ENCODE measurements at regions not wholly inside any gene's neighbourhood (a gene's known extent, or its start where the extent isn't known, plus 50 kb on each side); places are given as distances from the start of the nearest gene placed in this dataset.
A peak's percentile ranks its signal among the peaks of the same experiment; 100 is the strongest.
"Not testable (repeated sequence)": the region's sequence is repeated elsewhere in the genome, so short reads cannot be mapped to it uniquely, and the experiment has no call there.

DNA sequence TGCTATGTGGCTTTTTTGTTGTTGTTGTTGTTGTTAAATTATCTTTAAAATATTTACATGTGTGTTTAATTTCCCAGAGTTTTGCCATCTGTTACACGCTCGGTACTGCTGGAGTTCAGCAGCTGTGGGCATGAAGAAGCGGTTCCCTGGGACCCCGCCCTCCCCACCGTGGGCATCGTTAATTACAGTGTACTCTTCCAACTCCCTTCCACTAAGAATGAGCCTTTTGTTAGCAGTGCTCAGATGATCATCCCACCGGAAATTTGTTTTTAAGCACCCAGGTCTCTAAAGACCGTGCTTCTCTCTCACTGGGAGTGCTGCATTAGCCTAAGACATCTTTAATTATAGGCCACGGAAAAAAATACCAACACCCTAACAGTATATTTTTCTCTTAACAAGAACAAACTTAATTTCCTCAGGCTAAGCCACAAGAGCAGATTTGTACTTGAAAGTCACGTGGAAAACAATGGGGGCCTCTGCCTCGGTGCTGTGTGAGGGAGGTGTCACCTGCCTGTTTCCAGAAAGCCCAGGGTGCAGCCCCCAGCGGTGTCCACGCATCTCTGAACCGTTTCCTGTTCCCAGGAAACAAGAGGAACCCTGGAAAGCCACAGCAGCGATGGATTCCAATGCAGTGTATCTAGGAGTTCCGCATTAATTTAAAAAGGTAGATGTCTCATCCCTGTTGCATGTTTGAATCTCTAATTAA lies 113.3 kb upstream of the FRMD1 start:
- DNase-seq, result peak; percentile 52

DNA sequence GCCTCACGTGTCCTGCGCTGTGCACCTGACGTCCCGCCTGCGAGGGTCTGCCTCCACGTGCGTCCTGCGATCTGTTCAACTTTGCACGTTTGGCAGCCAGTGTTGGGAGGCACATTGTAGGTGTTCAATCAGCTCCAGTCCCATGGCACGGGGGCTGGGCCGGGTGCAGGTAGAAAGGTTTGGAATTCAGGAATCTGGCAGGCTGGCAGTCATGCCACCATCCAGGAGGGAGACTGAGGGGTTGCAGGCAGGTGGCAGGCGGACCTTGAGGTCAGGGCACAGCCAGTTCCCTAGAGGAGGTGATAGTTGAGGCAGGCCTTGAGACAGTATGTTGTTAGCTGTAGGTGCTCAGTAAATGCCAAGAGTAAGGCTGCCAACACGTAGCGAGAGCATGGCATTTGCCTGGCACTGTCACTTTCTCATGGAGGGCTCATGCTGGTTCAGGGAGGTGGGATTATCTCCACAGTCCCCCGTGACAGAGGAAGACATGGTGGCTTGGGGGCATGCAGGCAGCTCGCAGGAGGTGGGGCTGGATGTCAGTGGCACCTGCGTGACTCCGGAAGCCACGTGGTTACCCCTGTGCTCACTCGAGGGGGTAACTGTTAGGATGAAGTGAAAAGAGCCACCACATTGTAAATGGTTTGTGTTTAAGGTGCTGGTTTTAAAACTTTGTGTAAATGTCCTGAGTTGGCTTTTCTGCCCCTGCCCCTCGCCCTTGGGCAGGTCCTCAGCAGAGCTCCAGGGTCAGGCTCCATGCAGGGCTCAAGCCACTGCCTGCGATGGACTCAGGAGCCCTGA lies 111.8 kb upstream of the FRMD1 start:
- DNase-seq, result no peak

DNA sequence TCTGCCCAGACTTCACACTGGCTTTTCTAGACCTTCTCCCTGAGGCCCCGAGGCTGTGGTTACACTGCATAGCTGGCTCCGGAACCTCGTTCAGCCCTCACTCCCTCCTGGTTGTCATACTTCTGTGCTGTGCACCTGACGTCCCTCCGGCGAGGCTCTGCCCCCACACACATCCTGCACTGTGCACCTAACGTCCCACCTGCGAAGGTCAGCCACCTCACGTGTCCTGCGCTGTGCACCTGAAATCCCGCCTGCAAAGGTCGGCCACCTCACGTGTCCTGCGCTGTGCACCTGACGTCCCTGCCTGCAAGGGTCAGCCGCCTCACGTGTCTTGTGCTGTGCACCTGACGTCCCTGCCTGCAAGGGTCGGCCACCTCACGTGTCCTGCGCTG lies 111.0 kb upstream of the FRMD1 start:
- no peak for DNase-seq

DNA sequence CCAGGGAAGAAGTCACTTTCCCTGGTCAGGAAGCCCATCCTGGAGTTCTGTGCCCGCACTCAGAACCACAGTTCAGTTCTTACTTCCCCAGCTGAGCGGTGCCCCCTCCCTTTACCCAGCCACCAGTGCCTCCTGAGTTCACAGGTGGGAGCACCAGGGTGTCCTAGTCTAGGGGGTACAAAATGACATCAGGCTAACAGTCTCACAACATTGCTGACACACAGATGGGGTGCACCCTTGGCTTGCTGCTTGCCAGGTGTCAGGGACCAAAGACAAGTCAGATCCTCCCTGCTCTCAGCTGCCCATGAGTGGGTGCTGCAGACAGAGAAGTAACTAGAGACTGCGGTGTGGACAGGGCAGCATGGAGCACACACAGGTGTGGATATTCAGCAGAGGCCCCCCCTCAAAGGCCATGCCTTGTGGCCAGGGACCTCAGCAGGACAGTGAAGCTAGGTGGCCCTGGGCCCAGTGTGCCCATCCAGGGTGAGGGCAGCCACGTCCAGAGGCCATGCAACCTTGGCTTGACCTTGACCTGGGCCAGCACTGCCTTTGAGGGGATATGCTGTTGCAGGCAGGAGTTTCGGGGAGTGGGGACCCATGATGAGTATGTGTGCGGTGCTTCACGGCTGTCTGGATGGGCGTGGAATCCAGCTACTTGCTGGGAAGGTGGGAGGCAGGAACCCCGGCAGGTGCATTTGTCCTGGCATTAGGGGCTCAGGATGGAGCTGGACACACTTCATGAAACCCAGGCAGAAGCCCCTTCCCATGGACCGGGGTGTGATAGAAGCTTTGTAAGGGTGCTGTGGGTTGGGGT lies 110.4 kb upstream of the FRMD1 start:
- DNase-seq, result no peak

DNA sequence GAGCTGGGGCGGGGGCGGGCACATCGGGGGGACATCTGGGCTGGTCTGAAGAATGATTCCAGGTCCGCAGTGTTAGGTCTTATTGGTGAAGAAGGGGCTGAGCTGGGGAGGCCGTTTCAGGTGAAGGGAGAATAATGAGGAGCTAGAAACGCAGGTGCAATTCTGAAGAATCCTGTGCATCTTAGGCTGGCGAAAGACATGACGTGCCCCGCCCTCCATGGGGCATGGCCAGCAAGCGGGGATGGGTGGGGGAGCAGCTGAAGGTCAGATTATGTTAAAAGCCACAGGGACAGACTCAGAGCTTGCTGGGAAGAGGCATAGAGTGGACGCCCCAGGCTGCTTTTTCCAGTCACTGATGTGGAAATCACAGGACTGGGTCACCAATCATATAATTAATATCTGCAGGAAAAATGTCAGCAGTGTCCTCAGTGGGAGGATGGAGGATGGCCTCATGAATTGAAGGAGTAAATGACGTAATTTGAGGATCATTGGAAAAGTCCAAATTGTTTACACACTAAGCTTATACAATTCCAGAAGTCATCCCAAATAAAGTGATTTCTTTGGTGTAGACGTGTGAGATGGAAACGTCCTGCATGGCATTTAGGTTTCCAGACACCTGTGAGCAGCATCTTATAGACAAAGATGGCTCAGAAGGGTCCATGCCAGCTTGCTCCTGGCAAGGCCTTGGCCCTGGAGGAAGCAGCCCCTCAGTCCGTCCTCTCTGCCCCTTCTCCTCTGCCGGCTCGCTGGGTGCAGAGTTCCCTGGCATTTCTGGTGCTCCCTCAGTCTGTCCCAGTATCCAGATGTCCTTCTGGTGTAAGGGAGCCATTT lies 109.6 kb upstream of the FRMD1 start:
- DNase-seq, result no peak

DNA sequence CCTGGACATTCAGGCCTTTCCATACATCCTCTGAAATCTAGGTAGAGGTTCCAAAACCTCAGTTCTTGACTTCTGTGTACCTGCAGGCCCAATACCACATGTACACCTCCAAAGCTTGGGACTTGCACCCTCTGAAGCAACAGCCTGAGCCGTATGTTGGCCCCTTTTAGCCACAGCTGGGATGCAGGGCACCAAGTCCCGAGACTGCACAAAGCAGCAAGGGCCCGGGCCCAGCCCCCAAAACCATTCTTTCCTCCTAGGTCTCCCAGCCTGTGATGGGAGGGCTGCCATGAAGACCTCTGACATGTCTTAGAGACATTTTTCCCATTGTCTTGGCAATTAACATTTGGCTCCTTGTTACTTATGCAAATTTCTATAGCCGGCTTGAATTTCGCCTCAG lies 107.4 kb upstream of the FRMD1 start:
- DNase-seq, result no peak

DNA sequence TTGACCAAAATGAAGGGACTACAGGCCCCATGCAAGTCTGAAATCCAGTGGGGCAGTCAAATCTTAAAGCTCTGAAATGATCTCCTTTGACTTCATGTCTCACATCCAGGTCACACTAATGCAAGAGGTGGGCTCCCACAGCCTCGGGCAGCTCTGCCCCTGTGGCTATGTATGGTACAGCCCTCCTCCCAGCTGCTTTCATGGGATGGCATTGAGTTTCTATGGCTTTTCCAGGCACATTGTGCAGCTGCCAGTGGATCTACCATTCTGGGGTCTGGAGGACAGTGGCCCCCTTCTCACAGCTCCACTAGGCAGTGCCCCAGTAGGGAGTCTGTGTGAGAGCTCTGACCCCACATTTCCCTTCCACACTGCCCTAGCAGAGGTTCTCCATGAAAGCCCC lies 107.0 kb upstream of the FRMD1 start:
- not testable (repeated sequence) for DNase-seq

DNA sequence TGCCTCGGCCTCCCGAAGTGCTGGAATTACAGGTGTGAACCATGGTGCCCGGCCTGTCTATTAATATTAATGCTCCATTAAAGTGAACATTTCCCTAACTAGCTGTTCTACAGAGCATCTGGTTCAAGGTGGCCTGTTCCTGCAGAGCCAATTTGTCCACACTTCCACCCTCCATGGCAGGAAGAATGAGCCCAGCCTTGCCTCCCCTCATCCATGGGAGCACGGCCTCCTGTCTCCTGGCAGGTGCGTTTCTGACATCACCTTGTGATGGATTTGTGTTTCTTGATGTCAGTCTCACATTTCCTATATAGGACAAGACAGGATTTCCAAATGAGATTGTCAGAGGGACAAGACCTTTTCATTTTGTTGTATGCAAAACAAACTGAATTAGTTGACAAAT lies 105.7 kb upstream of the FRMD1 start:
- DNase-seq, result no peak

DNA sequence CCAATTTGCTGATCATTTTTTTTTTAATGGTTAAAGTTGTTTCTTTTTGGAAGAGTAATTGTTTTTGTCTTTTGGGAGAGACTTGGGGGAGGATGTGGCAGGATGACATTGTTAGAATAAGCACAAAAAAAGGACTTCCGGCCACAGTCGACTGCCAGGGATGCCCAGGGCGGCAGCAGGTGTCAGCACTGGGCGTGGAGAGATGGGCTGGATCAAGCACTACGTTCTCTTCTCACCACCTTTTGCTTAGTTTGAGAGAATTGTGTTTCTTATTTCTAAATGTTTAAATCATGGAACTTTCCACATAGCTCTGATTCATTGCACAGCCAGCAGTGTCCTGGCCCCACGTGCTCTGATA lies 104.6 kb upstream of the FRMD1 start:
- DNase-seq, result no peak

DNA sequence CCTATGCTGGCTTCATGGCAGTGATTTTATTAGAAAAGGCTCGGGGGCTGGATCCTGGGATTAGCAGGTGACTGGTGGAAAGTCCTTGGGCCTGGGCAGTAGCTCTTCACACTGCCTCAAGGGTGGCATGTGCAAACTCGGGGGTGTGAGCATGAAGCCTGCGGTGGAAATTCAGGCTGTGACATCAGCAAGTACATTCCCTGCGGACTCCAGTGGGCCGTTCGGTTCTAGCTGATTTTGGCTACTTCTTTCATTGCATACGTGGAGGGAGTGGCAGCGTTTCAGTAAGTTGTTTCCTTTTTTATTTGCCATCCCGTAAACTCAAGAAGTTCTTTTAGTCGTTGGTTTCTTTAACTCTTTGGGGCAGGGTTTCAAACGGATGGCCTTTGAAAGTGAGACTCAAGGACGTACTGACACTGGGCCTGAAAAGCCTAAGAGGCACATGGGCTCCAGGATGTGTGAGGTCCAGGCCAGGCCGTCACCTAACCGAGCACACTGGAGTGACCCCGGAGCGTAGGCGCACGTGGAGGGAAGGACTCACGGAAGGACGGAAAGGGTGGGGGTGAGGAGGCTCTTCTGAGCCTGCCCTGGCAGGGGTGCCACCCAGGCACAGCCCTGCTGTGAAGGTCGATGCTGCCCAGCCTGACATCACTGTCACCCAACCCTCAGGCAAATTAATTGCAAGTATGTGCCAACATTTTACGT lies 104.0 kb upstream of the FRMD1 start:
- no peak for DNase-seq

DNA sequence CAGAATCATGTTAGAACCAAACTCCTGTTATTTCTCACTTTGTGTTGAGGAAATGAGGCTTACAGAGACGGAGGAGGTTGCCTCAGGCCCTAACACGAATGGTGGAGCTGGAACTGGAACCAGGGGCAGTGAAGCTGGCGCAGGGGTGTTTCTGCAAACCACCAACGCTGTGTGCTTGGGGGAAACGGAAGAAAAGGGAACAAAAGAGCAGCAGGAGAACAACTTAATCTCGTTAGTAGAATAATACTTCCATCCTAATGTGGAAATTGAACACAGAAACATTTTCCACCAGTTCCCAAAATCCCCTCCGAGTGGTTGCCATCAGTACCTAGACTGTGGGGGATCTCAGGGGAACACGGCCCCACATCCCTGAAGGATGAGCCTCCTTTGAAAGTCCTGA lies 103.4 kb upstream of the FRMD1 start:
- DNase-seq, result no peak

DNA sequence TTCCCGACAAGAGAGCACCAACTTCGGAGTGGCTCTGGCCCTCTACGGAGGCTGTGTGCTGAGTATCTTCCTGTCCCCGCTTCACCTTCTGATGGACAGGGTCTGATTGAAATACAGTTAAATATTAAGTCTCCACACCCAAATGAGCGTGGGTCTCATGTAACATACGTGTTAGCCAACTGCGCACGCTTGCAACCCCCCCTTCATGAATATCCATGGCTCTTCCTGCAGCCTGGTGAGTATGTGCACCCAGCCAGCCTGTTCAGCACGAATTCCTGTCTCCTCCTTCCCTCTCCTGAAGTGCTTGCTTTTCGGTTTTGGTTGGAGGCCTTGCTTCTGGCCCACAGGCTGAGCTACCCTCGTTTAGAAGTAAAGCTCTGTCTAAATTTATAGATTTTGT lies 102.9 kb upstream of the FRMD1 start:
- no peak for DNase-seq

DNA sequence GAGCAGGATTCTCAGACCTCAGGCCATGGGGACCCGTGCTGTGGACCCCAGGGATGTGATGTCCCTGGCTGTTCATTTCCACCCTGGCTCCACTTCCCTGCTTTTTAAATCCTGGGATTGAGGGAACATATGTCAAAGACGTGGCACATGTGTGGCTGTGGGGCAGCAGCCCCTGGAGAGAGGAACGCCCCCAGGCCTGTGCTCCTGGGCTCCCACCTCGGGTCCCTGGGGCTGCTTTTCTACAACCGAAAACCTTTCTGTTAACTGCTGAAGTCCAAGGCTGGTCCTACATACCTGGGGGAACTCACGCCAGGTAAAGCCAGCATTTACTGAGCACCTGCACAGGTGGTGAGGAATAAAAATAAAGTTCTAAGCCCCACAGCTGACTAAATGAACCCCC lies 102.3 kb upstream of the FRMD1 start:
- no peak for DNase-seq

DNA sequence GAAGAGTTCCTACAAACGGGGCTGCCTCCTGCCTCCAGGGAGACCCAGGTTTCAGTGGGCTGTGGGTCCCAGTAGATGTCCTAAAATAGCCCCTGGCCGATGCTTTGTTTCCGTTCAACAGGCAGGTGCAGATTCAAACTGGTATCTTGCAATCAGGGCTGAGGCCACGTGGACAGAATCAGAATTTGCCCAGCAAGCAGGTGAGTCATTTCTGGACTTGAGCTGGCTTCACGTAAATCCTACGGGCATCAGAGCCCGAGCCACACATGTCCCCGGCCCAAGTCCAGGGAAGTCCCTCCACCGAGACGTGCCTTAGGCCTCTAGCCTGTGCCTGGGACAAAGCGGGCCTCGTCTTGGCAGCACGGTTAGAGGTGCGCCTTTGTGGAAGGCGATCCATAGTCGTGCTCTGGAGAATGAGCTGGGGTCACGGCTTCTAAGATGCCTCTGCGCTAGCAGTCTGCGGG lies 101.6 kb upstream of the FRMD1 start:
- DNase-seq, result no peak

DNA sequence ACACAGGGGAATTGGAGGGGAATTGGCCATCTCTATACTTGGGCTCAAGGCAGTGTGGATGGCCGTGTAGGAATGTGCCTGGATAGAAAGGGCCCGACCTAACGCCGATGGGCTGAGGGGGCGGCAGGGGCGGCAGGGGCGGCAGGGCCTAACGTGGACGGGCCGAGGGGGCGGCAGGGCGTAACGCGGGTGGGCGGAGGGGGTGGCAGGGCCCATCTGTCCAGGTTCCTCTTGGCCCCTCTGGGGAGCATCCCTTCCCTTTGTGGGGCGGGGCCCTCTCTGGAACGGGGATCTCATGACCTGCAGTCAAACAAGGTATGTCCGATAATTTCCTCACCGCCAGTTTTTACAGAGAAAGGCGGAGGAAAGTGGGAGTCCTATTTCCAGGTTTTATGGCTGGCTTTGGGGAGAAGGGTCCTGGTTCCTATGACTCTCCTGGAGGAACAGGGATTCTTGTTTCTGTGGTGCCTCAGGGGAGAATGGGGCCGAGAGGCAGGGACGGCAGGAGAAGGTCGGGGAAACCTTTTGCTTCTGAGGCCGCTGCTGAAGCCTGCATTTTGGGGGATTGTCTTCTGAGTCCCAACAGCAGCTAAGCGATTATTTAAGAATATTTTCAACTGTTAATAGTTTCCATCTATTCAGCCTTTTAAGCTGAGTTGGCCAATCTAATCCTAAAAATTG lies 100.8 kb upstream of the FRMD1 start:
- no peak for DNase-seq

DNA sequence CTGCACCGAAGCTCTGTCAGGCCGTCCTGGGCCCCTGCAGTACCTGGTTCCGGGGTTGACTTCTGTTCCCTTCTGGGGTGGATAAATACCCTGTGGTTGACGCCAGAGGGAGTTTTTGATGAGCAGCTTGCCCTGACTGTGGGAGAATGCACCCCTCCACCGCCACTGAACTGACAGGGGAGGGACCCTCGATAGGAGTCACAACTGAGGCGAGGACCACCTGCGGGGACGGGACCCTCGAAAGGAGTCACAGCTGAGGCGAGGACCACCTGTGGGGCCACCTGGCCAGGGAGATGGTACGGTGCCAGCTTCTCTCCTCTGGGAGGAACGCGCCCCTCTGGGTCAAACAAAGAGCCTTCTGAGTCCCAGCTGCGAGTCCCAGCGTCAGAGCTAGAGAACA lies 100.1 kb upstream of the FRMD1 start:
- DNase-seq, result no peak

DNA sequence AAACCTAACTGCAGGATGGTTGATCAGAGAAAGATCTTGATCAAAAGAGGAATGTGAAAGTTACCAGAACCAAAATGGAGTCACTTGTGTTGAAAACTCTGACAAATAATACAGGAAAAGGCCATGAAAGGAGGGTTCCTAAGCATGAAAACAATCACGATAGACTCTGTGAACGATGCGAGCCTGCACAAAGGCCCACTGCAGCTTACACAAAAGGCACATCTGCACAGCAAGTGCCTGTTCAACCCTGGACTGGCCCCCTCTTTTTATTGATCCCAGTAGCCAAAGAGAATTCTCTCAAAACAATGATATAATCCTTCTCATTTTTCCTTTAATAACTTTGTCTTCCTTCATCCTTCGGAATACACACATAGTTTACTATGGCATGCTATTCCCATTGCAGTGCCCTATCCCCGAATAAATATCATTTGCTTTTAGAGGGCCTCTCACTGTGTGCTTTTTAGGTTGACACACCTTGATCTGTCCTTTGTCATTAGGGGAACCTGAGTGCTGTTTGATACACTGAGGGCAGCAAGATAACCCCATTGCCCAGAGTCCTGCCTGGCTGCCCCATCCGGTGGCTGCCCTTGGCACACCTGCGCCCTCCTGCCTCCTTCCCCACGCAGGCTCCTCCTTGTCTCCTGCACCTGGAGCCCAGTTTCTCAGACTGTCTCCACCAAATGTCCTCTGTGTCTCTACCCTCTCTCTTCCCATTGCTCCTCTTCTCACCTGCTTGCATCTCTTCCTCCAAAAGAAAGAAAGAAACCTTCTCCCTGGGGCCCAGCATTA lies 98.3 kb upstream of the FRMD1 start:
- DNase-seq, result no peak

DNA sequence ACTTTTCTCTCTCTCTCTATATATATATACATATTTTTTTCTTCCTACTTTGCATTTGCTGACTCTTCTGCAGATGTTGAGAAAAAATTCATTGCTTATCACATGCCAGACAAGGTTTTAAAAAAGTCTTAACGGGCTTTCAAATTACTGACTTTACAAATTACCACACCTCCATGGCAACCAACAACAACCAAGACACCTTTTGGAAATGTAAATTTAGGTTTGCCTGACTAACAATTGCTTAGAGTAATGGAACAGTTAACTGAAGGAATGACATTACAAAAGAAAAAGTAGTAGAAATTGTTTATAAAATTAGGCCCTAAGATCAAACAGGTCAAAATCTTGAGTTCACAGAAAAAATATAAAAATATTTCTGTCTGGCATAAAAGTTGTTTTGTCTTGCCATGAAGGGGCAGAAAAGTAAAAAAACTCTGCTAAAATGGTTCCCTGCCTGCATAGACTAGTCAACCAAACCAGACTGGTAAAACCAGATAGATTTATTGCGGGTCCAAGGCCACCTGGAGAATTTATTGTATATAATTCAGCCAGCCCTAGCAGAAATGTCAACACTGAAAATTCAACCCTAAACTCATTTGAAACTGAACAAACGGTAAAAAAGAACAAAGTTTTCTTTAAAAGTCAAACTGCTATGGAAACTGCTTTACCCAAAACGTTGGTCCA lies 92.8 kb upstream of the FRMD1 start:
- no peak for DNase-seq

DNA sequence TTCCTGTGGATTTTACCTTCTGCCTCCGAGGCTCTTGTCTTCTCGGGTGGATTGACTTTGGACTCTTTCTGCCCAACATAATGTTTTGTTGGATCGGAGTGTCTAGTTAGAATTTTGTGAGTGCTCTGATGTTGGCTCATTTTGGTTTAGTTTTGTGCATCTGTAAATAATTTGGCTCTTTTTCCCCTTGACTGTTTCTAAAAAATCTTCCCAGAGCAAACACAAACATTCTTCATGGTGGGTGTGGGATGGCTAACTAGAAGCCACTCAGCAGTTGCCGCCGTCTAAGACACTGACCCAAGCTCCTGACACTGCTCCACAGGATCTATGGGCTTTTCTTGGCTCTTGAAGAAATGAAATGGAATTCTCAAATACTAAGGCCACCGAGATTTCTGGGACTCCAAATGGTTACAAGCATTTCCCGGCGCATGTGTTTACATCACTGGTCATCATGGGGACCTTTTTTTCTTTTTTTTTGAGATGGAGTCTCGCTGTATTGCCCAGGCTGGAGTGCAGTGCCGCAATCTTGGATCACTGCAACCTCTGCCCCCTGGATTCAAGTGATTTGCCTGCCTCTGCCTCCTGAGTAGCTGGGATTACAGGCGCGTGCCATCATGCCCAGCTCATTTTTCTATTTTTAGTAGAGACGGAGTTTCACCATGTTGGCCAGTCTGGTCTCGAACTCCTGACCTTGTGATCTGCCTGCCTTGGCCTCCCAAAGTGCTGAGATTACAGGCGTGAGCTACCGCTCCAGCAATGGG lies 92.0 kb upstream of the FRMD1 start:
- DNase-seq, result no peak
